ENCODE measurements at regions not wholly inside any gene's neighbourhood (a gene's known extent, or its start where the extent isn't known, plus 50 kb on each side); places are given as distances from the start of the nearest gene placed in this dataset.

DNA sequence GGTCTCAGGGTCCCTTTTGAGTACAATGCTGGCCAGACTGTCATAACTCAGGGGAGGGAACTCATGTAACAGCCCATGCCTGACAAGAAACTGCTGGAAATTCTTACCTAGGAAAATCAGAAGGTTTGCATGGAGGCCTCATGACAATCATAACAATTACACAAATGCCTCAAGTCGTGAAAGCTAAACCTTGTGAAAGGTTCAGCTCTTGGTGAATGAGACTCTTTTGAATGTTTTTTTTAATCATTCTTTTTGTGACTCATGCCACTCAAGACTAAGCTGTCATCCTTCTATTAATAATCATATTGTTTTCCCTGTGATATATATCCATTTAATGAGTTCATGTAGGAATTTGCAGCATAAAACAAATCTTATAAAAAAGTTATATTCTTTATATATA, 61.4 kb upstream of the LEKR1 start:
- Mint-ChIP-seq H3K4me3 (no peak overlapping the region), H3K27me3 (ENCODE audit: insufficient read depth) (no peaks in the 10 kb centered on the region), H3K27ac (no peak overlapping the region), H3K9me3 (no peaks in the 10 kb centered on the region), H3K36me3 (ENCODE audit: low read depth) (no peaks in the 10 kb centered on the region), H3K4me1 (peaks cover 15% of the 10 kb centered on the region)
- 92 to 100% methylated on average over 1 of the region's 1 CpG for WGBS, 2 experiments (ENCODE audit: insufficient coverage in 1 of 2, insufficient read length in 1 of 2)
- Histone ChIP-seq H3K36me3 (ENCODE audit: control insufficient read depth, insufficient read depth, low read length) (no peaks in the 10 kb centered on the region), H3K27ac (ENCODE audit: low read depth, low read length) (no peak overlapping the region), H3K9me3 (ENCODE audit: control insufficient read depth, low read length) (no peaks in the 10 kb centered on the region), H3K4me3 (ENCODE audit: low read length) (no peak overlapping the region), H3K9ac (ENCODE audit: extremely low read depth, low read length, poor library complexity, severe bottlenecking) (no peak overlapping the region), H3K27me3 (ENCODE audit: control insufficient read depth, insufficient read depth, low read length, poor library complexity, severe bottlenecking) (no peaks in the 10 kb centered on the region), H3K4me1 (ENCODE audit: control insufficient read depth, insufficient read depth, low read length) (peaks cover 11% of the 10 kb centered on the region)
- DNase-seq: no peak
- TF ChIP-seq, protein P1, sequence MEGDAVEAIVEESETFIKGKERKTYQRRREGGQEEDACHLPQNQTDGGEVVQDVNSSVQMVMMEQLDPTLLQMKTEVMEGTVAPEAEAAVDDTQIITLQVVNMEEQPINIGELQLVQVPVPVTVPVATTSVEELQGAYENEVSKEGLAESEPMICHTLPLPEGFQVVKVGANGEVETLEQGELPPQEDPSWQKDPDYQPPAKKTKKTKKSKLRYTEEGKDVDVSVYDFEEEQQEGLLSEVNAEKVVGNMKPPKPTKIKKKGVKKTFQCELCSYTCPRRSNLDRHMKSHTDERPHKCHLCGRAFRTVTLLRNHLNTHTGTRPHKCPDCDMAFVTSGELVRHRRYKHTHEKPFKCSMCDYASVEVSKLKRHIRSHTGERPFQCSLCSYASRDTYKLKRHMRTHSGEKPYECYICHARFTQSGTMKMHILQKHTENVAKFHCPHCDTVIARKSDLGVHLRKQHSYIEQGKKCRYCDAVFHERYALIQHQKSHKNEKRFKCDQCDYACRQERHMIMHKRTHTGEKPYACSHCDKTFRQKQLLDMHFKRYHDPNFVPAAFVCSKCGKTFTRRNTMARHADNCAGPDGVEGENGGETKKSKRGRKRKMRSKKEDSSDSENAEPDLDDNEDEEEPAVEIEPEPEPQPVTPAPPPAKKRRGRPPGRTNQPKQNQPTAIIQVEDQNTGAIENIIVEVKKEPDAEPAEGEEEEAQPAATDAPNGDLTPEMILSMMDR (conservative IDR thresholded peaks at IDR 0.05): no peak

DNA sequence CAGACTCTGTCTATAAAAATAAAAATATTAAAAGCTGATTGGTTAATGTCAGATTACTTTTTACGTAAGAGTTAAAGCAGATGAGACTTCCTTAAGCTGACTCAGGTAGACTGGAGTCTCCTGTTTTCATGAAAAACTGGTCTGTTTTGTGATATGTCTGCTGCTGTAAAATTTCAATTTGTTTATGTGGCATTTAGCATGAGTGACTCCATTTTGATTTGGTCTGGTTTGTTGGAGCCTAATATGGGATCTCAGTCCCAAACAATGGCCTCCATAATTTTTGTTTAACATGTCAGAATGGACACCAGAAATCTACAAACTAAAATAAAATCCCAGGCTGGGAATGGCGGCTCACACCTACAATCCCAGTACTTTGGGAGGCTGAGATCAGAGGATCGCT, 57.8 kb upstream of the LEKR1 start:
- H3K4me1 ChIP-seq (ENCODE audit: control insufficient read depth, insufficient read depth, low read length): no peaks in the 10 kb centered on the region
- H3K9ac ChIP-seq (ENCODE audit: extremely low read depth, low read length, poor library complexity, severe bottlenecking): no peak overlapping the region
- 94 to 100% methylated on average over 1 to 3 of the region's 3 CpGs for WGBS, 2 experiments (ENCODE audit: insufficient coverage in 1 of 2, insufficient read length in 1 of 2)
- H3K27me3 Mint-ChIP-seq (ENCODE audit: insufficient read depth): no peaks in the 10 kb centered on the region
- no peaks in the 10 kb centered on the region for H3K27me3 ChIP-seq (ENCODE audit: control insufficient read depth, insufficient read depth, low read length, poor library complexity, severe bottlenecking)
- no peaks in the 10 kb centered on the region for H3K4me1 Mint-ChIP-seq
- no peaks in the 10 kb centered on the region for H3K36me3 Mint-ChIP-seq (ENCODE audit: low read depth)
- H3K9me3 ChIP-seq (ENCODE audit: control insufficient read depth, low read length): no peaks in the 10 kb centered on the region
- DNase-seq: no peak
- H3K27ac ChIP-seq (ENCODE audit: low read depth, low read length): no peak overlapping the region
- H3K27ac Mint-ChIP-seq: no peak overlapping the region
- no peak overlapping the region for H3K4me3 ChIP-seq (ENCODE audit: low read length)
- H3K9me3 Mint-ChIP-seq: no peaks in the 10 kb centered on the region
- TF ChIP-seq, protein P1 (conservative IDR thresholded peaks at IDR 0.05): no peak
- H3K36me3 ChIP-seq (ENCODE audit: control insufficient read depth, insufficient read depth, low read length): no peaks in the 10 kb centered on the region
- no peak overlapping the region for H3K4me3 Mint-ChIP-seq

DNA sequence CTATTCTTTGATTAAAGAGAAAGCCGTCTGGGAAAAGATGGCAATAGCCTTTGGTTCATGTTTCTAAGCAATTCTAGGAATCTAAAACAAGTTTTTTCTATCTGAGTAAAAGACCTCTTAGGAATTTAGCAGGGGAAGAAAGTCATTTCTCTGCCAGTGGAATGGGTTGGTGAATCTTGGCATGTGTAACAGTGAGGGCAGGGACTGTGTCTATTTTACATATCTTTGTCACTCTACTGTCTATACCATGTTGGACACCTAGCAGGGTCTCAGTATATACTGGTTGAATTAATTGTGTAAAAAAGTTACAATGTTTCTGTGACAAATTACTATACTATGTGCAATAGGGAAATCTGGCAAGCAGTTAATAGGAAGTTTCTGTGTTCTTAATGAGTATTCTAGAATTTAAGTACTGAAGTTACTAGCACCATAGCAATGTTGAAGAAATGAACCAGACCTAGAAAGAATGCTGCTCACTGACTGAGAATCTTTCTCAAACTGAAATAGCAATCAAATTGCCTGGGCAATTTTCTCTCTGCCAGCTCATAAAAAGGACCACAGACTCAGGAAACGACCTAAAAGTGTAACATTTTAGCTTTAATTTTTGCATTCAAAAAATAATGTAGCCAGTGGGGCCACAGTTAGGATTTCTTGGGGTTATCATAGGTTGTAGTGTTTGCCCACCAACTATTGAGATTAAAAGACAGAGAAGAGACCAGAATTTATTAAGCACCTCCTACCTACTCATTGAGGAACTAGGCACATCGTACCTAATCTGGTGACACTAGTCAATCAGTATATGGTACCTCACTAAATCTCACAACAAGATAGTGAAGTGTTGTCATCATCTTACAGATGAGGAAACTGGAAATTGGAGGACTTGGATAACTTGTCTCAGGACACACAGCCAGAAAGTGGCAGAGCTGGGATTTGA, 56.2 kb upstream of the LEKR1 start:
- Mint-ChIP-seq H3K27me3 (ENCODE audit: insufficient read depth) (no peaks in the 10 kb centered on the region), H3K27ac (no peak overlapping the region), H3K4me3 (no peak overlapping the region), H3K36me3 (ENCODE audit: low read depth) (no peaks in the 10 kb centered on the region), H3K4me1 (no peaks in the 10 kb centered on the region), H3K9me3 (no peaks in the 10 kb centered on the region)
- Histone ChIP-seq H3K4me3 (ENCODE audit: low read length) (no peak overlapping the region), H3K9me3 (ENCODE audit: control insufficient read depth, low read length) (no peaks in the 10 kb centered on the region), H3K36me3 (ENCODE audit: control insufficient read depth, insufficient read depth, low read length) (no peaks in the 10 kb centered on the region), H3K27ac (ENCODE audit: low read depth, low read length) (no peak overlapping the region), H3K9ac (ENCODE audit: extremely low read depth, low read length, poor library complexity, severe bottlenecking) (no peak overlapping the region), H3K4me1 (ENCODE audit: control insufficient read depth, insufficient read depth, low read length) (no peaks in the 10 kb centered on the region), H3K27me3 (ENCODE audit: control insufficient read depth, insufficient read depth, low read length, poor library complexity, severe bottlenecking) (no peaks in the 10 kb centered on the region)
- no peak for DNase-seq
- 93 to 100% methylated on average over 1 to 3 of the region's 3 CpGs for WGBS, 2 experiments (ENCODE audit: insufficient coverage in 1 of 2, insufficient read length in 1 of 2)
- TF ChIP-seq, protein P1 (conservative IDR thresholded peaks at IDR 0.05): no peak
